ENCODE measurements at regions not wholly inside any gene's neighbourhood (a gene's known extent, or its start where the extent isn't known, plus 50 kb on each side); places are given as distances from the start of the nearest gene placed in this dataset.

- H3K9me3 ChIP-seq = no peaks in the 10 kb centered on the region
These were observed 568.3 kb downstream of the CSNK1G3 start for GRCh38 chr5:124080256-124080655.

GRCh38 chr5:124079062-124079461, 567.1 kb downstream of the CSNK1G3 start:
- no peaks in the 10 kb centered on the region for H3K4me1 ChIP-seq
- no peak for TF ChIP-seq POLR2AphosphoS5 (IDR thresholded peaks at IDR 0.05)
- no peak for TF ChIP-seq EP300 (IDR thresholded peaks at IDR 0.05)
- no peak for TF ChIP-seq POLR2A (IDR thresholded peaks at IDR 0.05)
- H3K27ac ChIP-seq = no peak overlapping the region

More at GRCh38 chr5:124080256-124080655, 568.3 kb downstream of the CSNK1G3 start:
- no peaks in the 10 kb centered on the region for H3K27me3 ChIP-seq
- no peaks in the 10 kb centered on the region for H3K36me3 ChIP-seq
- no peaks in the 10 kb centered on the region for H3K4me1 ChIP-seq
- no peak overlapping the region for H3K4me3 ChIP-seq
- no peak for DNase-seq (ENCODE audit: low spot score in 2 of 2)
- TF ChIP-seq, protein P1, sequence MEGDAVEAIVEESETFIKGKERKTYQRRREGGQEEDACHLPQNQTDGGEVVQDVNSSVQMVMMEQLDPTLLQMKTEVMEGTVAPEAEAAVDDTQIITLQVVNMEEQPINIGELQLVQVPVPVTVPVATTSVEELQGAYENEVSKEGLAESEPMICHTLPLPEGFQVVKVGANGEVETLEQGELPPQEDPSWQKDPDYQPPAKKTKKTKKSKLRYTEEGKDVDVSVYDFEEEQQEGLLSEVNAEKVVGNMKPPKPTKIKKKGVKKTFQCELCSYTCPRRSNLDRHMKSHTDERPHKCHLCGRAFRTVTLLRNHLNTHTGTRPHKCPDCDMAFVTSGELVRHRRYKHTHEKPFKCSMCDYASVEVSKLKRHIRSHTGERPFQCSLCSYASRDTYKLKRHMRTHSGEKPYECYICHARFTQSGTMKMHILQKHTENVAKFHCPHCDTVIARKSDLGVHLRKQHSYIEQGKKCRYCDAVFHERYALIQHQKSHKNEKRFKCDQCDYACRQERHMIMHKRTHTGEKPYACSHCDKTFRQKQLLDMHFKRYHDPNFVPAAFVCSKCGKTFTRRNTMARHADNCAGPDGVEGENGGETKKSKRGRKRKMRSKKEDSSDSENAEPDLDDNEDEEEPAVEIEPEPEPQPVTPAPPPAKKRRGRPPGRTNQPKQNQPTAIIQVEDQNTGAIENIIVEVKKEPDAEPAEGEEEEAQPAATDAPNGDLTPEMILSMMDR (IDR thresholded peaks at IDR 0.05) = no peak
- no peak for TF ChIP-seq POLR2A (IDR thresholded peaks at IDR 0.05)
- no peak for TF ChIP-seq EP300 (IDR thresholded peaks at IDR 0.05)
- no peak for TF ChIP-seq POLR2AphosphoS5 (IDR thresholded peaks at IDR 0.05)
- H3K27ac ChIP-seq = no peak overlapping the region

DNA sequence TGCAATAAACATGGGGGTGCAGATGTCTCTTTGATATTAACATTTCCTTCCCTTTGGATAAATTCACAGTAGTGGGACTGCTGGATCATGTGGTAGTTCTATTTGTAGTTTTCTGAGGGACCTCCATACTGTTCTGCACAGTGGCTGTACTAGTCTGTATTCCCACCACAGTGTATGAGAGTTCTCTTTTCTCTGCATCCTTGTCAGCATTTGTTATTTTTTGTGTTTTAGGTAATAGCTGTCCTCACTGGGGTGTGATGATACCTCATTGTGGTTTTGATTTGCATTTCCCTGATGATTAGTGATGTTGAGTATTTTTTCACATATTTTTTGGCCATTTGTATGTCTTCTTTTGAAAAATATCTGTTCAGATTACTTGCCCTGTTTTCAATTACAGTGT, 562.5 kb downstream of the CSNK1G3 start:
- Histone ChIP-seq H3K27me3 (no peaks in the 10 kb centered on the region), H3K9me3 (no peaks in the 10 kb centered on the region), H3K27ac (no peak overlapping the region), H3K4me3 (no peak overlapping the region), H3K4me1 (no peaks in the 10 kb centered on the region), H3K36me3 (no peaks in the 10 kb centered on the region)
- DNase-seq (ENCODE audit: low spot score in 2 of 2) = no peak
- TF ChIP-seq POLR2AphosphoS5 (IDR thresholded peaks at IDR 0.05) (no peak), POLR2A (IDR thresholded peaks at IDR 0.05) (no peak), EP300 (IDR thresholded peaks at IDR 0.05) (no peak)
- TF ChIP-seq, protein P1 (IDR thresholded peaks at IDR 0.05) = no peak

More at GRCh38 chr5:124079062-124079461, 567.1 kb downstream of the CSNK1G3 start:
- Histone ChIP-seq H3K4me3 (no peak overlapping the region), H3K27me3 (no peaks in the 10 kb centered on the region), H3K9me3 (no peaks in the 10 kb centered on the region), H3K36me3 (no peaks in the 10 kb centered on the region)
- no peak for DNase-seq (ENCODE audit: low spot score in 2 of 2)

DNA sequence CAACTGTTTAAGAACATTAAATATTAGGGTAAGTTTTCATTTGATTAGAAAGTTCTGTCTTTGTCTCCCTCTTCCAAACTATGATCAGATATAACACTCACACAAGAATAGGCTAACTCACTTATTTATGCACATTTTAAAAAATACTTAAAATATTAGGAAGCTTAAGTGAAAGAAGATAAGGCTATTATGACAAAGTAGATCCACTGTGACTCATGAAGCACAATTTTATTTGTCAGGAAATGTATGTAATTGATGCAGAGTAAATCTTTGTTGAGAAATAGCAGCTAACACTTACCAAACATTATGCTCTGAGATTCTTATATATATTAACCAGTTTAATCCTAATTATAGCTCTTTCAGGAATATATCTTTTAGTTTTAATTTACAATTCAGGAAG, 560.6 kb downstream of the CSNK1G3 start:
- no peak for DNase-seq (ENCODE audit: low spot score in 2 of 2)
- TF ChIP-seq EP300 (IDR thresholded peaks at IDR 0.05) (no peak), POLR2AphosphoS5 (IDR thresholded peaks at IDR 0.05) (no peak), POLR2A (IDR thresholded peaks at IDR 0.05) (no peak)
- TF ChIP-seq, protein P1 (IDR thresholded peaks at IDR 0.05) = no peak
- H3K27ac ChIP-seq = no peak overlapping the region
- H3K36me3 ChIP-seq = no peaks in the 10 kb centered on the region
- H3K9me3 ChIP-seq = no peaks in the 10 kb centered on the region
- H3K4me3 ChIP-seq = no peak overlapping the region
- no peaks in the 10 kb centered on the region for H3K4me1 ChIP-seq
- no peaks in the 10 kb centered on the region for H3K27me3 ChIP-seq

DNA sequence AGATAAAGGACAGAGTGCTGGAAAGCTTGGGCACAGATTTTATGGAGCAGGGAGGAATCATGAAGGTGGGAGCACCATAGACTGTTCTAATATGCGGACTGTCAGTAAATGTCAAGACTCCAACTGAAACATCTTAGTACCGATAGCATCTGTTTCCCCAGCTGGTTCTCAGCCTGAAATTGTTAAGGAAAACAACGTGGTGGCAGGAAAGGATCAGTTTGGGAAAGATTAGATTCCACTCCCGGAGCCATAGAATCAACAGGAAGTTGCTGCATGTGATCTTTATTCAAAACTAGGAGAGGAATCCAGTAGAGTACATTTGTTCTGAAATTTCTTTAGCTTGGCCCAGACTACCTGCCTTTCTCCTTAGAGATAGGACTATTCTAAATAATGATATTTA, 559.1 kb downstream of the CSNK1G3 start:
- TF ChIP-seq POLR2A (IDR thresholded peaks at IDR 0.05) (no peak), EP300 (IDR thresholded peaks at IDR 0.05) (no peak), POLR2AphosphoS5 (IDR thresholded peaks at IDR 0.05) (no peak)
- TF ChIP-seq, protein P1 (IDR thresholded peaks at IDR 0.05) = no peak
- DNase-seq (ENCODE audit: low spot score in 2 of 2) = no peak
- Histone ChIP-seq H3K9me3 (no peaks in the 10 kb centered on the region), H3K4me3 (no peak overlapping the region), H3K27me3 (no peaks in the 10 kb centered on the region), H3K36me3 (no peaks in the 10 kb centered on the region), H3K27ac (no peak overlapping the region), H3K4me1 (no peaks in the 10 kb centered on the region)
- 62% methylated on average over 4 of the region's 4 CpGs for WGBS

DNA sequence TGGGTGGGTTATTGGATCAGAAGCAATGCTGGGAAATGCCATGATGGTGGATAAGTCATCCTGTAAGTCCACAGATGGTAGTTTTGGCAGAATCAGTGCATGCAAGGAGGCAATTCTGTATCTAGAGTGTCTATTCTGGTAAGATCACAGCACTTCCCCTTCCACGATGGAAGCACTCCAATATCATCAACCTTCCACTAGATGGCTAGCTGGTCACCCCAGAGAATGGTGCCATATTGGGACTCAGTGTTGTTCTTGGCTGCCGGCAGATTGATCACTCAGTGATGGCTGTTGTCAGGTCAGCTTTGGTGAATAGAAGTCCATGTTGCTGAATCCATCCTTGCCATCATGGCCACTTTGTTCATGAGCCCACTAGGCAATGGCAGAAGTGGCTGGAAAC, 553.5 kb downstream of the CSNK1G3 start:
- Histone ChIP-seq H3K4me3 (no peak overlapping the region), H3K9me3 (no peaks in the 10 kb centered on the region), H3K27me3 (no peaks in the 10 kb centered on the region), H3K36me3 (no peaks in the 10 kb centered on the region), H3K27ac (no peak overlapping the region), H3K4me1 (peaks cover 11% of the 10 kb centered on the region)
- TF ChIP-seq POLR2A (IDR thresholded peaks at IDR 0.05) = no peak
- TF ChIP-seq, protein P1 (IDR thresholded peaks at IDR 0.05) = no peak
- TF ChIP-seq POLR2AphosphoS5 (IDR thresholded peaks at IDR 0.05) = no peak
- TF ChIP-seq EP300 (IDR thresholded peaks at IDR 0.05) = no peak
- 100% methylated on average over 2 of the region's 2 CpGs for WGBS
- no peak for DNase-seq (ENCODE audit: low spot score in 2 of 2)
